ENCODE measurements at regions not wholly inside any gene's neighbourhood (a gene's known extent, or its start where the extent isn't known, plus 50 kb on each side); places are given as distances from the start of the nearest gene placed in this dataset.

DNA sequence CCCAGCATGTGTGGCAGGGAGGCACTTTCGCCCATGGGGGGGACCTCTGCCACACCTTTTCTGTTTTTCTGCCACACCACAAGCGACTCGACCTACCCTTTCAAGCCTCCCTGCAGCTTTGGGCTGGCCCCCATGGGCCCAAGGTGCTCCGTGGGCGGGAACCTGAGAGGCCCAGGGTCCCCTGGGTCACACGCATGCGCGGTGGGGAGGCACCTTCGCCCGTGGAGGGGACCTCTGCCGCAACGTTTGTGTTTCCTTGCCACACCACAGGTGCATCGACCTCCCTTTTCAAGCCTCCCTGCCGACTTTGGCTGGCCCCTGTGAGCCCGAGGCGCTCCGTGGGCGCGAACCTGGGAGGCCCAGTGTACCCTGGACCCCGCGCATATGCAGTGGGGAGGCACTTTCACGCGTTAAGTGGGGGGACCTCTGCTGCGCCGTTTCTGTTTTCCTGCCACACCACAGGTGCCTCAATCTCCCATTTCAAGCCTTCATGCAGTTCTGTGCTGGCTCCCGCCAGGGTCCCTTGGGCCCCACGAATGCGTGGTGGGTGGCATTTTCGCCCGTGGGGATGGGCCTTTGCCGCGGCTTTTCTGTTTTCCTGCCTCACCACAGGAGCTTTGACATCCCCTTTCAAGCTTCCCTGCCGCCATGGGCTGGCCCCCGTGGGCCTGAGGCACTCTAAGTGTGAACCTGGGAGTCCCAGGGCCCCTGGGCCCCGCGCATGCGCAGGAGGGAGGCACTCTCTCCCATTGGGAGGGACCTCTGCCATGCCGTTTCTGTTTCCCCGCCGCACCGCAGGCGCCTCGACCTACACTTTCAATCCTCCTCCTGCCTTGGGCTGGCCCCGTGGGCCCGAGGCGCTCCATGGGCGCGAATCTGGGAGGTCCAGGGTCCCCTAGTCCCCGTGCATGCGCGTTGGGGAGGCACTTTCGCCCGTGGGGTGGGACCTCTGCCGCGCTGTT lies 332.2 kb downstream of the ALG10 start:
- Histone ChIP-seq H3K4me3 (no peak overlapping the region), H3K27ac (no peak overlapping the region)

GRCh38 chr12:34356233-34356987 lies 334.1 kb downstream of the ALG10 start:
- Histone ChIP-seq H3K27ac (no peak overlapping the region), H3K4me3 (no peak overlapping the region)

DNA sequence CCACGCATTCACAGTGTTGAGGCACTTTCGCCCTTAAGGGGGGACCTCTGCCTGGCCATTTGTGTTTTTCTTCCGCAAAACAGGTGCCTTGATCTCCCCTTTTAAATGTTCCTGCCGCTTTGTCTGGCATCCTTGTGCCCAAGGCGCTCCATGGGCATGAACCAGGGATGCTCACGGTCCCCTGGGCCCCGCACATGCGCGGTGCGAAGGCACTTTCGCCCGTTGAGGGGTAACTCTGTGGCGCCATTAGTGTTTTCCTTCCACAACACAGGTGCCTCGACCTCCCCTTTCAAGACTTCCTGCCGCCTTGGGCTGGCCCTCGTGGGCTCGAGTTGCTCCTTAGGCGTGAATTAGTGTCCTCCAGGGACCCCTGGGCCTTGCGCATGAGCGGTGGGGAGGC lies 335.5 kb downstream of the ALG10 start:
- H3K27ac ChIP-seq = no peak overlapping the region
- H3K4me3 ChIP-seq = no peak overlapping the region

GRCh38 chr12:34358198-34358597 lies 335.9 kb downstream of the ALG10 start:
- Histone ChIP-seq H3K27ac (no peak overlapping the region), H3K4me3 (no peak overlapping the region)

- Histone ChIP-seq H3K4me3 (no peak overlapping the region), H3K27ac (no peak overlapping the region)
Measured at GRCh38 chr12:34361721-34362316, 339.5 kb downstream of the ALG10 start.

GRCh38 chr12:34363050-34363673 lies 340.9 kb downstream of the ALG10 start:
- no peak overlapping the region for H3K27ac ChIP-seq
- no peak overlapping the region for H3K4me3 ChIP-seq

DNA sequence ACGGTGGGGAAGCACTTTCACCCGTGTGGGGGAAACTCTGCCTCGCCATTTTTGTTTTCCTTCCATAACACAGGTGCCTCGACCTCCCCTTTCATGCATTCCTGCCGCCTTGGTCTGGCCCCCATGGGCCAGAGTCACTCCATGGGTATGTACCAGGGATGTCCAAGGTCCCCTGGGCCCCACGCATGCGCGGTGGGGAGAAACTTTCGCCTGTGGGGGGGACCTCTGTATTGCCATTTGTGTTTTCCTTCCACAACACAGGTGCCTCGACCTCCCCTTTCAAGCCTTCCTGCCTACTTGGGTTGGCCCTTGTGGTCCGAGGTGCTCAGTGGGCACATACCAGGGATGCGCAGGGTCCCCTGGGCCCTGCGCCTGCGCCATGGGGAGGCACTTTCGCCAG lies 345.8 kb downstream of the ALG10 start:
- Histone ChIP-seq H3K27ac (no peak overlapping the region), H3K4me3 (no peak overlapping the region)

DNA sequence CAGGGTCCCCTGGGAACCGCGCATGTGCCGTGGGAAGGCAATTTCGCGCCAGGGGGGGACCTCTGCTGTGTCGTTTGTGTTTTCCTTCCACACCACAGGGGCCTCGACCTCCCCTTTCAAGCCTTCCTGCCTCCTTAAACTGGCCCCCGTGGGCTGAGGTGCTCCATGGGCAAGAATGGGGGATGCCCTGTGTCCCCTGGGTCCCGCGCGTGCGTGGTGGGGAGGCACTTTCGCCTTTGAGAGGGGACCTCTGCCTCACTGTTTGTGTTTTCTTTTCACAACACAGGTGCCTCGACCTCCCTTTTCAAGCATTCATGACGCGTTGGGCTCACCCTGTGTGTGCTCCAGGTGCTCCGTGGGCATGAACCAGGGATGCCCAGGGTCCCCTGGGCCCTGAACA lies 348.8 kb downstream of the ALG10 start:
- Histone ChIP-seq H3K27ac (no peak overlapping the region), H3K4me3 (no peak overlapping the region)

DNA sequence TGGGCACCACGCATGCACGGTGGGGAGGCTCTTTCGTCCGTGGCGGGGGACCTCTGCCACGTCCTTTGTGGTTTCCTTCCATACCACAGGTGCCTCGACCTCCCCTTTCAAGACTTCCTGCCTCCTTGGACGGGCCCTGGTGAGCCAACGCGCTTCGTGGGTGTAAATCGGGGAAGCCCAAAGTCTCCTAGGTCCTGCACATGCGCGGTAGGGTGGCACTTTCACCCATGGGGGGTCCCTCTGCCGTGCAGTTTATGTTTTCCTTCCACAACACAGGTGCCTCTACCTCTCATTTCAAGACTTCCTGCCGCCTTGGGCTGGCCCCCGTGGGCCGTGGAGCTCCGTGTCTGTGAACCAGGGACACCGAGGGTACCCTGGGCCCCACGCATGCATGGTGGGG lies 349.7 kb downstream of the ALG10 start:
- Histone ChIP-seq H3K27ac (no peak overlapping the region), H3K4me3 (no peak overlapping the region)

DNA sequence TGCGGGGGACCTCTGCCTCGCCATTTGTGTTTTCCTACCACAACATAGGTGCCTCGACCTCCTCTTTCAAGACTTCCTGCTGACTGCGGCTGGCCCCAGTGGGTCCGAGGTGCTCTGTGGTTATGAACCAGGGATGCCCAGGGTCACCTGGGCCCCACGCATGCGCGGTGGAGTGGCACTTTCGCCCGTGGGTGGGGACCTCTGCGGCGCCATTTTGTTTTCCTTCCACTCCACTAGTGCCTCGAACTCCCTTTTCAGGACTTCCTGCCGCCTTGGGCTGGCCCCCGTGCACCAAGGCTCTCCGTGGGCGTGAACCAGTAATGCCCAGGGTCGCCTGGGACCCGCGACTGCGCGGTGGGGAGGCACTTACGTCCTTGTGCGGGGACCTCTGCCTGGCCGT lies 351.6 kb downstream of the ALG10 start:
- Histone ChIP-seq H3K27ac (no peak overlapping the region), H3K4me3 (no peak overlapping the region)

DNA sequence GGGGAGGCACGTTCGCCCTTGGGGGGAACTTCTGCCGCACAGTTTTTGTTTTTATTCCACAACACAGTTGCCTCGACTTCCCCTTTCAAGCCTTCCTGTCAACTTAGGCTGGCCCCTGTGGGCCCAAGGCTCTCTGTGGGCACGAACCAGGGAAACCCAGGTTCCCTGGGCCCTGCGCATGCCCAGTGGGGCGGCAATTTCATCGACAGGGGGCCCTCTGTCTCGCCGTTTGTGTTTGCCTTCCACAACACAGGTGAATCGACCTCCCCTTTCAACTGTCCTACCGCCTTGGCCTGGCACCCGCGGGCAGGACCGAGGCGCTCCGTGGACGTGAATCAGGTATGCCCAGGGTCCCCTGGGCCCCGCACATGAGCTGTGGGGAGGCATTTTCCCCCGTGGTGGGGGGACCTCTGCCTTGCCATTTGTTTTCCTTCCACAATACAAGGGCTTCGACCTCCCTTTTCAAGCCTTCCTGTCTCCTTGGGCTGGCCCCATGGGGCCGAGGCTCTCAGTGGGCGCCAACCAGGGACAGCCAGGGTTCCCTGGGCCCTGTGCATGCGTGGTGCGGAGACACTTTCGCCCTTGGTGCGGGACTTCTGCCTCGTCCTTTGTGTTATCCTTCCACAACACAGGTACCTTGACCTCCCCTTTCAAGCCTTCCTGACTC lies 354.0 kb downstream of the ALG10 start:
- Histone ChIP-seq H3K4me3 (no peak overlapping the region), H3K27ac (no peak overlapping the region)

GRCh38 chr12:34377243-34378035 lies 355.1 kb downstream of the ALG10 start:
- no peak overlapping the region for H3K4me3 ChIP-seq
- no peak overlapping the region for H3K27ac ChIP-seq

DNA sequence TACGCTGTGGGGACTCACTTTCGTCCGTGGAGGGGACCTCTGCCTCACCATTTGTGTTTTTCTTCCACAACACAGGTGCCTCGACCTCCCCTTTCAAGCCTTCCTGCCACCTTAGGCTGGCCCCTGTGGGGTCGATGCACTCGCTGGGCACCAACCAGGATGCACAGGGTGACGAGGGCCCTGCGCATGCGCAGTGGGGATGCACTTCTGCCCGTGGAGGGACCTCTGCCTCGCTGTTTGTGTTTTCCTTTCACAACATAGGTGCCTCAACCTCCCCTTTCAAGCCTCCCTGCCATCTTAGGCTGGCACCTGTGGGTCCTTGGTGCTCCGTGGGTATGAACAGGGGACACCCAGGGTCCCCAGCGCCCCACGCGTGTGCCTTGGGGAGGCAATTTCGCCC lies 356.8 kb downstream of the ALG10 start:
- no peak overlapping the region for H3K27ac ChIP-seq
- H3K4me3 ChIP-seq = no peak overlapping the region

DNA sequence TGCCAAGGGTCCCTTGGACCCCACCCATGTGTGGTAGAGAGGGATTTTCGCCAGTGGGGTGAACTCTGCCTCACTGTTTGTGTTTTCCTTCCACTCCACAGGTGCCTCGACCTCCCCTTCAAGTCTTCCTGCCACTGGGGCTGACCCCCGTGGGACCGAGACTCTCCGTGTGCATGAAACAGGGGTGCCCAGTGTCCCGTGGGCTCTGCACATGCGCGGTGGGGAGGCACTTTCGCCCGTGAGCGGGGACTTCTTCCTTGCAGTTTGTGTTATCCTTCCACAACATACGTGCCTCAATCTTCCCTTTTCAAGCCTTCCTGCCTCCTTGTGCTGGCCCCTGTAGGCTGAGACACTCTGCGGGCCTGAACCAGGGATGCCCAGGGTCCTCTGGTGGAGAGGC lies 362.4 kb downstream of the ALG10 start:
- Histone ChIP-seq H3K4me3 (no peak overlapping the region), H3K27ac (no peak overlapping the region)

- H3K4me3 ChIP-seq = no peak overlapping the region
Measured at GRCh38 chr12:34386016-34386415, 363.7 kb downstream of the ALG10 start.

GRCh38 chr12:34386621-34387255 lies 364.4 kb downstream of the ALG10 start:
- H3K4me3 ChIP-seq = no peak overlapping the region

More at GRCh38 chr12:34386016-34386415, 363.7 kb downstream of the ALG10 start:
- no peak overlapping the region for H3K27ac ChIP-seq

GRCh38 chr12:34387711-34388635 lies 365.7 kb downstream of the ALG10 start:
- no peak overlapping the region for H3K27ac ChIP-seq
- H3K4me3 ChIP-seq = no peak overlapping the region

More at GRCh38 chr12:34386621-34387255, 364.4 kb downstream of the ALG10 start:
- no peak overlapping the region for H3K27ac ChIP-seq
